ENCODE measurements at regions not wholly inside any gene's neighbourhood (a gene's known extent, or its start where the extent isn't known, plus 50 kb on each side); places are given as distances from the start of the nearest gene placed in this dataset.
"Not testable (repeated sequence)": the region's sequence is repeated elsewhere in the genome, so short reads cannot be mapped to it uniquely, and the experiment has no call there.

- no peak for DNase-seq (ENCODE audit: low read depth in 2 of 2)
Observed at GRCh38 chr16:65745201-65745708, 621.2 kb upstream of the CDH5 start.

GRCh38 chr16:65744401-65744800 is 622.1 kb upstream of the CDH5 start:
- DNase-seq (ENCODE audit: low read depth in 2 of 2): no peak

GRCh38 chr16:65743558-65743957 is 621.7 kb upstream of the CDH11 start:
- no peak for DNase-seq (ENCODE audit: low read depth in 2 of 2)

- DNase-seq (ENCODE audit: low read depth in 2 of 2): no peak
Observed at GRCh38 chr16:65740711-65741110, 618.8 kb upstream of the CDH11 start.

- no peak for DNase-seq (ENCODE audit: low read depth in 2 of 2)
Observed at GRCh38 chr16:65739518-65739917, 617.7 kb upstream of the CDH11 start.

- DNase-seq (ENCODE audit: low read depth in 2 of 2): no peak
Observed at GRCh38 chr16:65737831-65738230, 616.0 kb upstream of the CDH11 start.

- DNase-seq (ENCODE audit: low read depth in 2 of 2): not testable (repeated sequence)
Observed at GRCh38 chr16:65735615-65736014, 613.8 kb upstream of the CDH11 start.

- no peak for DNase-seq (ENCODE audit: low read depth in 2 of 2)
Observed at GRCh38 chr16:65733721-65734120, 611.9 kb upstream of the CDH11 start.

- DNase-seq (ENCODE audit: low read depth in 2 of 2): no peak
Observed at GRCh38 chr16:65731833-65732232, 610.0 kb upstream of the CDH11 start.

- DNase-seq (ENCODE audit: low read depth in 2 of 2): no peak
Observed at GRCh38 chr16:65728652-65729051, 606.8 kb upstream of the CDH11 start.

GRCh38 chr16:65728167-65728566 is 606.3 kb upstream of the CDH11 start:
- no peak for DNase-seq (ENCODE audit: low read depth in 2 of 2)

GRCh38 chr16:65727534-65728137 is 605.8 kb upstream of the CDH11 start:
- DNase-seq (ENCODE audit: low read depth in 2 of 2): no peak

- DNase-seq (ENCODE audit: low read depth in 2 of 2): no peak
Observed at GRCh38 chr16:65725156-65725845, 603.4 kb upstream of the CDH11 start.

- no peak for DNase-seq (ENCODE audit: low read depth in 2 of 2)
Observed at GRCh38 chr16:65722429-65722828, 600.6 kb upstream of the CDH11 start.

GRCh38 chr16:65717846-65718245 is 596.0 kb upstream of the CDH11 start:
- DNase-seq (ENCODE audit: low read depth in 2 of 2): no peak

- no peak for DNase-seq (ENCODE audit: low read depth in 2 of 2)
Observed at GRCh38 chr16:65716737-65717700, 595.2 kb upstream of the CDH11 start.

- DNase-seq (ENCODE audit: low read depth in 2 of 2): no peak
Observed at GRCh38 chr16:65713181-65713808, 591.4 kb upstream of the CDH11 start.

- DNase-seq (ENCODE audit: low read depth in 2 of 2): no peak
Observed at GRCh38 chr16:65710107-65710506, 588.2 kb upstream of the CDH11 start.

- DNase-seq (ENCODE audit: low read depth in 2 of 2): no peak
Observed at GRCh38 chr16:65704866-65705265, 583.0 kb upstream of the CDH11 start.

- no peak for DNase-seq (ENCODE audit: low read depth in 2 of 2)
Observed at GRCh38 chr16:65702707-65703402, 581.0 kb upstream of the CDH11 start.

GRCh38 chr16:65700596-65700995 is 578.7 kb upstream of the CDH11 start:
- no peak for DNase-seq (ENCODE audit: low read depth in 2 of 2)

Data from lung microvascular endothelial cell (primary cell).